ENCODE measurements at regions not wholly inside any gene's neighbourhood (a gene's known extent, or its start where the extent isn't known, plus 50 kb on each side); places are given as distances from the start of the nearest gene placed in this dataset.

GRCh38 chr10:4188406-4188805, 403.4 kb upstream of the KLF6 start:
- Mint-ChIP-seq H3K27ac (ENCODE audit: unreplicated experiment) (no peak overlapping the region), H3K4me1 (ENCODE audit: low read depth, unreplicated experiment) (no peaks in the 10 kb centered on the region), H3K36me3 (ENCODE audit: insufficient read depth, unreplicated experiment) (no peaks in the 10 kb centered on the region), H3K9me3 (ENCODE audit: unreplicated experiment) (no peaks in the 10 kb centered on the region), H3K27me3 (ENCODE audit: insufficient read depth, unreplicated experiment) (peaks cover 2% of the 10 kb centered on the region), H3K4me3 (ENCODE audit: unreplicated experiment) (no peak overlapping the region)
- Histone ChIP-seq H3K9me3 (no peaks in the 10 kb centered on the region), H3K36me3 (ENCODE audit: control insufficient read depth, insufficient read depth, low read length) (no peaks in the 10 kb centered on the region), H3K4me1 (no peaks in the 10 kb centered on the region), H3K4me3 (ENCODE audit: low read depth, low read length) (no peak overlapping the region), H3K27me3 (replicated peaks; ENCODE audit: control insufficient read depth, insufficient read depth, low read length) (no peaks in the 10 kb centered on the region)
- ChIA-PET POLR2A (no interaction called here), CTCF (interaction anchor here (1.1 kb wide), 1 partner anchor 468 kb away, joined by 4 read pairs; no protein-coding TSS in a partner anchor)
- no TSS peak for BruUV-seq (replicated peaks)
- no peak for TF ChIP-seq CTCF (IDR thresholded peaks at IDR 0.05; ENCODE audit: insufficient read depth in 1 of 2, low read depth in 1 of 2, low read length in 1 of 2, severe bottlenecking in 1 of 2, unreplicated experiment in 1 of 2)
- DNase-seq: no peak
- intact Hi-C loops (cut with micrococcal nuclease; ENCODE audit: unreplicated experiment): no loop called here

- no peaks in the 10 kb centered on the region for H3K4me1 ChIP-seq
- Mint-ChIP-seq H3K4me1 (ENCODE audit: low read depth, unreplicated experiment) (no peaks in the 10 kb centered on the region), H3K36me3 (ENCODE audit: insufficient read depth, unreplicated experiment) (no peaks in the 10 kb centered on the region), H3K27me3 (ENCODE audit: insufficient read depth, unreplicated experiment) (peaks cover 2% of the 10 kb centered on the region), H3K27ac (ENCODE audit: unreplicated experiment) (no peak overlapping the region), H3K4me3 (ENCODE audit: unreplicated experiment) (no peak overlapping the region), H3K9me3 (ENCODE audit: unreplicated experiment) (no peaks in the 10 kb centered on the region)
- no peaks in the 10 kb centered on the region for H3K9me3 ChIP-seq
- no peak for DNase-seq
- H3K27me3 ChIP-seq (replicated peaks; ENCODE audit: control insufficient read depth, insufficient read depth, low read length): no peaks in the 10 kb centered on the region
- no TSS peak for BruUV-seq (replicated peaks)
- intact Hi-C loops (cut with micrococcal nuclease; ENCODE audit: unreplicated experiment): no loop called here
- CTCF ChIA-PET: no interaction called here
- H3K36me3 ChIP-seq (ENCODE audit: control insufficient read depth, insufficient read depth, low read length): no peaks in the 10 kb centered on the region
- no peak overlapping the region for H3K4me3 ChIP-seq (ENCODE audit: low read depth, low read length)
- no peak for TF ChIP-seq CTCF (IDR thresholded peaks at IDR 0.05; ENCODE audit: insufficient read depth in 1 of 2, low read depth in 1 of 2, low read length in 1 of 2, severe bottlenecking in 1 of 2, unreplicated experiment in 1 of 2)
- POLR2A ChIA-PET: no interaction called here
These were observed 402.0 kb upstream of the KLF6 start for GRCh38 chr10:4186849-4187540.

- H3K4me1 ChIP-seq: no peaks in the 10 kb centered on the region
- Mint-ChIP-seq H3K4me3 (ENCODE audit: unreplicated experiment) (no peak overlapping the region), H3K36me3 (ENCODE audit: insufficient read depth, unreplicated experiment) (no peaks in the 10 kb centered on the region), H3K27ac (ENCODE audit: unreplicated experiment) (no peak overlapping the region), H3K4me1 (ENCODE audit: low read depth, unreplicated experiment) (no peaks in the 10 kb centered on the region), H3K9me3 (ENCODE audit: unreplicated experiment) (no peaks in the 10 kb centered on the region), H3K27me3 (ENCODE audit: insufficient read depth, unreplicated experiment) (peaks cover 2% of the 10 kb centered on the region)
- H3K4me3 ChIP-seq (ENCODE audit: low read depth, low read length): no peak overlapping the region
- no peaks in the 10 kb centered on the region for H3K27me3 ChIP-seq (replicated peaks; ENCODE audit: control insufficient read depth, insufficient read depth, low read length)
- no peaks in the 10 kb centered on the region for H3K9me3 ChIP-seq
- intact Hi-C loops (cut with micrococcal nuclease; ENCODE audit: unreplicated experiment): no loop called here
- no peak for DNase-seq
- no peaks in the 10 kb centered on the region for H3K36me3 ChIP-seq (ENCODE audit: control insufficient read depth, insufficient read depth, low read length)
- TF ChIP-seq CTCF (IDR thresholded peaks at IDR 0.05; ENCODE audit: insufficient read depth in 1 of 2, low read depth in 1 of 2, low read length in 1 of 2, severe bottlenecking in 1 of 2, unreplicated experiment in 1 of 2): no peak
- BruUV-seq (replicated peaks): no TSS peak
- CTCF ChIA-PET: no interaction called here
- POLR2A ChIA-PET: no interaction called here
These were observed 398.8 kb upstream of the KLF6 start for GRCh38 chr10:4183761-4184261.
